Thoracic aorta (tissue), 2 donors: ENCODE measurements at regions not wholly inside any gene's neighbourhood (a gene's known extent, or its start where the extent isn't known, plus 50 kb on each side); places are given as distances from the start of the nearest gene placed in this dataset.

ENCODE experiments used
- ATAC-seq: fragments of 150-250 bp; one replicate; pipeline ENCODE4 v1.8.0; 2017; ENCODE audit warnings: low read depth; ENCODE audit not compliant: insufficient number of reproducible peaks, low FRiP score
- DNase-seq: peaks from one replicate; pipeline ENCODE4 v3.0.0-alpha.2; 2020; ENCODE audit warnings: low spot score
- H3K27ac ChIP-seq, 2 donors: fragments of 200-600 bp; sonication (generic); 1 replicate in 1 of 2; 2 replicates in 1 of 2; pipeline ENCODE4 v1.5.1; 2016; ENCODE audit warnings: mild to moderate bottlenecking in 2 of 2, moderate library complexity in 2 of 2
- H3K27me3 ChIP-seq: fragments of 200-600 bp; sonication (generic); replicated peaks from 2 replicates; pipeline ENCODE4 v1.6.0; 2016; ENCODE audit warnings: mild to moderate bottlenecking; ENCODE audit not compliant: insufficient read depth
- H3K36me3 ChIP-seq: fragments of 200-600 bp; sonication (generic); one replicate; pipeline ENCODE4 v1.5.1; 2016
- H3K4me1 ChIP-seq, 2 donors: fragments of 200-600 bp; sonication (generic); 1 replicate in 1 of 2; 2 replicates in 1 of 2; pipeline versions ENCODE4 v1.5.1 to v1.6.0; 2016; ENCODE audit warnings: low read depth in 2 of 2, mild to moderate bottlenecking in 1 of 2; ENCODE audit not compliant: control insufficient read depth in 1 of 2
- H3K4me3 ChIP-seq: fragments of 200-600 bp; sonication (generic); 2 replicates; pipeline ENCODE4 v1.5.1; 2016; ENCODE audit warnings: mild to moderate bottlenecking
- H3K9me3 ChIP-seq: fragments of 200-600 bp; sonication (generic); 2 replicates; pipeline ENCODE4 v1.5.1; 2016
- CTCF ChIP-seq: fragments of 200-600 bp; sonication (generic); IDR thresholded peaks from one replicate; pipeline ENCODE4 v1.5.1; 2019; ENCODE audit warnings: antibody characterized with exemption

GRCh38 chr2:180705122-180705521, 275.3 kb upstream of the UBE2E3 start:
- Histone ChIP-seq H3K4me3 (no peak overlapping the region), H3K36me3 (no peaks in the 10 kb centered on the region), H3K27me3 (no peaks in the 10 kb centered on the region), H3K27ac (no peak overlapping the region), H3K4me1 (no peaks in the 10 kb centered on the region), H3K9me3 (no peaks in the 10 kb centered on the region)
- ATAC-seq, result no peak
- no peak for TF ChIP-seq CTCF
- no peak for DNase-seq

DNA sequence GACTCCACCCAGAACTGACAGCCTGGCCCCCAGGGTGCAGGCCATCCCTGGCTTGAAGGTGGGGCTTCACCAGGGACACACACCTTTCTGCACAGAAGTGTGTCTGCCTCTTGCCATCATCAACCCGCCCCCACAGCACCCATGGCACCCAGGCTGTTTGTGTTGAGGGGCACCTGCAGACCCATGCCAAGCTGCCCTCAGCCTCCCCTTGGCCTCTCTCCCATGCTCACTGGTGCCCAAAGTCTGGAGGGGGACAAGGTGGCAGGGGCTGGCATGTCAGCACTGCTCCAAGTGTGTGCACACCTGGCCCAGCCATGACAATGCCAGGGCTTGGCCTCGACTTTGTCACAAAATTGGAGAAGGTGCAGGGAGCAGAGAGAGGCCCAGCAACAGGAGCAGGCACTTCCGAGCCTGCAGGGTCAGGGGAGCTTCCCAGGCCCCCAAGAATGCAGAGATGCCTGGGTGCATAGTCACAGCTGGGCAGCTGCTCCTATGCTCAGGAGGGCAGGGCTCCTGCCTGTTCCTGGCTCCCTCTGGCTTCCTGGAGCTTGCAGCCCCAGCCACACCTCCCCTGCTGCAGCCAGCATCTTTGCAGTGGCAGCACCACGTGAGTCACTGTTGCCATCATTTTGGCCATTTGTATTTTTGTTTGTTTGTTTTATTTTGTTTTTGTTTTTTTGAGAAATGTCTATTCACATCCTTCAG, 280.6 kb upstream of the UBE2E3 start:
- no peak for DNase-seq
- ATAC-seq, result no peak
- Histone ChIP-seq H3K27me3 (no peaks in the 10 kb centered on the region), H3K27ac (no peak overlapping the region), H3K4me3 (no peak overlapping the region), H3K4me1 (no peaks in the 10 kb centered on the region), H3K36me3 (no peaks in the 10 kb centered on the region), H3K9me3 (no peaks in the 10 kb centered on the region)
- no peak for TF ChIP-seq CTCF

DNA sequence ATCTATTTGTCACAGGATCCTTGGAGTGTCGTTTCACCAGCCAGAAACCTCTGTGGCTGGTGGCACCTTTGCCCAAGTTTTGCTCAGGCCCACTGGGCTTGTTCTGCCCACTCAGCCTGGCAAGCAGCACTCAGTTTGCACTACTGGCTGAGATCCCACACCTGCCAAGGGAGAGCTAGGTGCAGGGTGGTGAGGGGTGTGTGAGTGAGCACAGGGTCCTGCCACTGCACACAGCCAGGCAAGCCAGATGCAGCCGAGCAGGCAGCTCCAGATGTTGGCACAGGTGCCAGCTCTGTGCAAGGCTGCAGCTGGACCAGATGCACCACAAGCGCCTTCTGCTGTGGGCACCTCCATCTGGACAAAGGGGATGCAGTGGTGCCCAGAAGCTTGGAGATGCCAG, 281.7 kb upstream of the UBE2E3 start:
- Histone ChIP-seq H3K36me3 (no peaks in the 10 kb centered on the region), H3K9me3 (no peaks in the 10 kb centered on the region), H3K4me3 (no peak overlapping the region), H3K4me1 (no peaks in the 10 kb centered on the region), H3K27ac (no peak overlapping the region), H3K27me3 (no peaks in the 10 kb centered on the region)
- no peak for DNase-seq
- TF ChIP-seq CTCF, result no peak
- ATAC-seq, result no peak

- no peaks in the 10 kb centered on the region for H3K27me3 ChIP-seq
- ATAC-seq, result no peak
Measured at GRCh38 chr2:180695586-180696401, 284.6 kb upstream of the UBE2E3 start.

More at GRCh38 chr2:180695586-180696401, 284.6 kb upstream of the UBE2E3 start:
- Histone ChIP-seq H3K36me3 (no peaks in the 10 kb centered on the region), H3K27ac (no peak overlapping the region), H3K4me1 (no peaks in the 10 kb centered on the region), H3K4me3 (no peak overlapping the region), H3K9me3 (no peaks in the 10 kb centered on the region)
- no peak for TF ChIP-seq CTCF
- DNase-seq, result no peak
